ENCODE measurements at regions not wholly inside any gene's neighbourhood (a gene's known extent, or its start where the extent isn't known, plus 50 kb on each side); places are given as distances from the start of the nearest gene placed in this dataset.
A peak's percentile ranks its signal among the peaks of the same experiment; 100 is the strongest.

DNA sequence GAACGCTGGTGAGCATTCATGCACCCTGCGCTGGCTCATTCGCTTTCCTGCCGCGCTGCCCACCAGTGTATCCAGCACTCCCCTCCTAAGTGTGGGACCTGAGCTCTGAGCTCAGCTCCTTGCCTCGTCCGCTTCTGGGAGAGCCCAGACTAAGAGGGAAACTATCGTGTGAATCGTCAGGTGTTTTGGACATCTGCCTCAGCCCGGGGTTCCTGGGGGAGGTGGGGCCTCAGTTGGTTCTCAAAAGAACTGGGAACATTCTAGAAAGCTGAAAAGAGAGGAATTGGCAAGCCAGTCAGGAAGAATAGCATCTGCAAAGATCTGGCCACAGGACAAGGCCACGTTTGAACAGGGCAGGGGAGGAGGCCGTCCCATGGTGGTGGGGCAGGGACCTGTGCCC, 205.4 kb upstream of the CIBAR2 start:
- TF ChIP-seq, protein P1, sequence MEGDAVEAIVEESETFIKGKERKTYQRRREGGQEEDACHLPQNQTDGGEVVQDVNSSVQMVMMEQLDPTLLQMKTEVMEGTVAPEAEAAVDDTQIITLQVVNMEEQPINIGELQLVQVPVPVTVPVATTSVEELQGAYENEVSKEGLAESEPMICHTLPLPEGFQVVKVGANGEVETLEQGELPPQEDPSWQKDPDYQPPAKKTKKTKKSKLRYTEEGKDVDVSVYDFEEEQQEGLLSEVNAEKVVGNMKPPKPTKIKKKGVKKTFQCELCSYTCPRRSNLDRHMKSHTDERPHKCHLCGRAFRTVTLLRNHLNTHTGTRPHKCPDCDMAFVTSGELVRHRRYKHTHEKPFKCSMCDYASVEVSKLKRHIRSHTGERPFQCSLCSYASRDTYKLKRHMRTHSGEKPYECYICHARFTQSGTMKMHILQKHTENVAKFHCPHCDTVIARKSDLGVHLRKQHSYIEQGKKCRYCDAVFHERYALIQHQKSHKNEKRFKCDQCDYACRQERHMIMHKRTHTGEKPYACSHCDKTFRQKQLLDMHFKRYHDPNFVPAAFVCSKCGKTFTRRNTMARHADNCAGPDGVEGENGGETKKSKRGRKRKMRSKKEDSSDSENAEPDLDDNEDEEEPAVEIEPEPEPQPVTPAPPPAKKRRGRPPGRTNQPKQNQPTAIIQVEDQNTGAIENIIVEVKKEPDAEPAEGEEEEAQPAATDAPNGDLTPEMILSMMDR (IDR thresholded peaks at IDR 0.05; ENCODE audit: low read depth, low read length) = no peak
- Histone ChIP-seq H3K27ac (no peak overlapping the region), H3K4me1 (ENCODE audit: low read depth) (peaks cover 41% of the 10 kb centered on the region), H3K36me3 (no peaks in the 10 kb centered on the region), H3K9me3 (ENCODE audit: low read depth) (no peaks in the 10 kb centered on the region), H3K4me3 (no peak overlapping the region), H3K27me3 (no peaks in the 10 kb centered on the region)
- no peak for DNase-seq (ENCODE audit: low read depth in 1 of 2, low spot score in 1 of 2)

DNA sequence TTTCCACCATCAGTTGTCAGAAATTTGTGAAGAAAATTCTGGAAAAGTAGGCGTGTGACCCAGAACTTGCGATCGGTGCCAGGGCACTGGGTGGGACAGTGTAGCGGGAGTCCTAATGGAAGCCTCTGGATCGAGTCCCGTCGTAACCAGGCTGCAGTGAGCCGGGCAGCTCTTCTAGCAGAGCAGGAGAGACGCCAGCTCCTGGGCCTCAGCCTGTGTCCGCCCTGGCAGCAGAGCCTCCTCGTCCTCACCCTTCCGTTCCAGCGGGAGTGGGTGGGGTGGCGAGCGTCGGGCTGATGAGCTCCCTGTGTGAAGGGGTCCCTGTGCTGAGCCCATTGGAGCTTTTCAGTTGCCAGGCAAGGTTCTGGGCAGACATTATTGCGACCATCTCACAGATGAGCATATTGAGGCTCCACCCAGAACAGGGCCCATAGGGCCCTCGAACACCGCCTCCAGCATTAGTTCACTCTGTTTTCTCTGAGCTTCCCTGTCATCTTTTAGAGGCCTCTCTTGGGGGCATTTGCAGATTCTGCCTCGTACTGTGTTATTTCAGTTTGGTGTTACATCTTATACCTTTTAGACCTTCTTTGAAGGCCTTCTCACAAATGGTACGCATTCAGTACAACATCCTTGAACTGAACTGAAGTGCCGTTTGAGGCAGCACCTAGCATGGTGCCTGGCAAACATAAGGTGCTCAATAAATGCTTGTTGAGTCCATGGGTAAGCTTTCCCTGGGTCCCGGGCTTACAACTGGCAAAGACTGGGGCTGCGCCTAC, 207.1 kb upstream of the CIBAR2 start:
- TF ChIP-seq, protein P1 (IDR thresholded peaks at IDR 0.05; ENCODE audit: low read depth, low read length) = no peak
- Histone ChIP-seq H3K4me3 (no peak overlapping the region), H3K9me3 (ENCODE audit: low read depth) (no peaks in the 10 kb centered on the region), H3K27ac (no peak overlapping the region), H3K4me1 (ENCODE audit: low read depth) (peaks cover 24% of the 10 kb centered on the region), H3K27me3 (no peaks in the 10 kb centered on the region), H3K36me3 (no peaks in the 10 kb centered on the region)
- no peak for DNase-seq (ENCODE audit: low read depth in 1 of 2, low spot score in 1 of 2)

DNA sequence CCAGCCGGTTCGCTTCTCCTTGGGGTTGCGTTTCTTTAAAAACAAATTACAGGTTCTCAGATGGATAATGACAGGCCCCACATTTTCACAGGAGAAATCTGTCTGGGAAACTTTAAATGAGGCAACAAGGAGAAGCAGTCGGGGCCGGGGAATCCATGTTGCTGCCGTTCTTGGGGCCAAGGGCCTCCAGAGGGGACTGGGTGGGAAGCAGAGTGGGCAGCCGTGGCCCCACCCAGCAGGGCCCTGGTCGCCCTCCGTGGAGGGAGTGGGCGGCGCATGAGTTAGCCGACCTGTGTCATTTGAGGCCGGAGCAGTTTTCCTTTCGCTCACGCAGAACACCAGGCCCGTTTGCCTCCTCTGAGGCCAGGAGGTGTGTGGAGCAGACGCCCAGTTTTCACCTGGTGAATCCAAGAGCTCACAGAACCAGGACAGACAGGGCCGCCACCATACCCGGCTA, 207.7 kb upstream of the CIBAR2 start:
- no peak overlapping the region for H3K4me3 ChIP-seq
- H3K27ac ChIP-seq = no peak overlapping the region
- H3K9me3 ChIP-seq (ENCODE audit: low read depth) = no peaks in the 10 kb centered on the region
- H3K4me1 ChIP-seq (ENCODE audit: low read depth) = peaks cover 21% of the 10 kb centered on the region
- DNase-seq (ENCODE audit: low read depth in 1 of 2, low spot score in 1 of 2) = no peak
- no peaks in the 10 kb centered on the region for H3K27me3 ChIP-seq
- TF ChIP-seq, protein P1 (IDR thresholded peaks at IDR 0.05; ENCODE audit: low read depth, low read length) = no peak
- H3K36me3 ChIP-seq = no peaks in the 10 kb centered on the region

DNA sequence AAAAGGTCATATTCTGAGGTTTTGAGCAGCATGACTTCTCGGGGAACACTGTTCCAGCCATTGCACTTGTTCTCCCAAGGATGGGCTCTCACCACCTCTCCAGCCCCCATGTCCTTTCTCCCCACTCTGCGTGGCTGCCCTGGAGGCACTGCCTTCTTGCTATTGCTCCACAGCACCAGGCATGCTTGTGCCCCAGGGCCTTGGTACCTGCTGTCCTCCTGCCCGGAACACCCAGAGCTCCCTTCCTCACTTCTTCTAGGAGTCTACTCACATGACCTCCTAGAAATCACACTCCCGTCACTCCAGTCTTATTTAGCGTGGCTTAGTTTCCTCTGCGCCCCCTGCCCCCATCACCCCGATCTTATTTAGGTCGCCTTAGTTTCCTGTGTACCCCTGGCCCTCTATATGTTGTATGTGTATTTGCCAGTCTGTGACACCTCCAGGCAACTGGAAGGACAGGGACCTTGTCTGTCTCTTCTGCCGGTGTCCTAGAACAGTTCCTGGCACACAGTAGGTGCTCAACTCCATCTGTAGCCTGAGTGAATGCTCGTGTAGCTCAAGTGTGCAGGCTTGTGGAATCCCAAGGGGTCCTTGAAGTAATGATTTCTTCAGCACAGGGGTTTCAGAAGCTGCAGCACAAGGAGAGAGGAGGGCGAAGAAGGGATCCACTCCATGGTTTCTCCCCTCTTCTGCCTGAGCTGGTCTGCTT, 208.6 kb upstream of the CIBAR2 start:
- no peaks in the 10 kb centered on the region for H3K9me3 ChIP-seq (ENCODE audit: low read depth)
- no peak for DNase-seq (ENCODE audit: low read depth in 1 of 2, low spot score in 1 of 2)
- no peaks in the 10 kb centered on the region for H3K36me3 ChIP-seq
- H3K4me1 ChIP-seq (ENCODE audit: low read depth) = peaks cover 21% of the 10 kb centered on the region
- H3K4me3 ChIP-seq = no peak overlapping the region
- TF ChIP-seq, protein P1 (IDR thresholded peaks at IDR 0.05; ENCODE audit: low read depth, low read length) = no peak
- no peak overlapping the region for H3K27ac ChIP-seq
- H3K27me3 ChIP-seq = no peaks in the 10 kb centered on the region

DNA sequence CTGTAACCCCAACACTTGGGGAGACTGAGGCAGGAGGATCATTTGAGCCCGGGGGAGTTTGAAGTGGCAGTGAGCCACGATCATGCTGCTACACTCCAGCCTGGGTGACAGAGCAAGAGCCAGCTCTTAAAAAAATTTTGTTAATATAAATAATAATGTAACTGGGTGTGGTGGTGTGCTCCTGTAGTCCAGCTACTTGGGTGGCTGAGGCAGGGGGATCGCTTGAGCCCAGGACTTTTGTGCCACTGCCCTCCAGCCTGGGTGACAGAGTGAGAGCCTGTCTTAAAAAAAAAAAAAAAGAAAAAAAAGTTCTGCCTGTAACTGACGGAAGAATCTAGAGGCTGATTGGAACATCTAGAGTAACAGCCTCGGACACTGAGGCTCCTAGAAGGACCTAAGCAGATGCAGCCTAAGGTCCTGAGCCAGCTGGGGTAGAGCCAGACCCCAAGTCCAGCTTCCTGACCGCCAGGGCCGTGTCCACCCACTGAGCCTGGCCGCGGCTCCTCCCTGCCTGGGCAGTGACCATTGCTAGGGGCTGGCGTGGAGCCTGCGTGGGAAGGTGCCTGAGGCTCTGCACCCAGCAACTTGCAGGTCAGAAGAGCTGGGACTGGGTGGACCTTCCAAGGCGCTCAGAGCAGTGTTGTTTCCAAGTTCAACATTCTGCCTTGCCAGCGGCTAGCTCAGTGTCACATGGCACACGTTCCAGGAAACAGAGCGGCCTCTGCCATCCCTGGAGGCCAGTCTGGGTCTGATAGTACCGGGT, 209.4 kb upstream of the CIBAR2 start:
- Histone ChIP-seq H3K27ac (peak overlapping the region; percentile 0), H3K4me1 (ENCODE audit: low read depth) (peaks cover 16% of the 10 kb centered on the region)
- peak in 1 of 2 donors; percentile 99 for DNase-seq (ENCODE audit: low read depth in 1 of 2, low spot score in 1 of 2)

More for the DNA sequence above, 209.4 kb upstream of the CIBAR2 start:
- no peaks in the 10 kb centered on the region for H3K36me3 ChIP-seq
- H3K27me3 ChIP-seq = no peaks in the 10 kb centered on the region
- no peaks in the 10 kb centered on the region for H3K9me3 ChIP-seq (ENCODE audit: low read depth)
- TF ChIP-seq, protein P1 (IDR thresholded peaks at IDR 0.05; ENCODE audit: low read depth, low read length) = no peak
- no peak overlapping the region for H3K4me3 ChIP-seq
